ENCODE measurements at regions not wholly inside any gene's neighbourhood (a gene's known extent, or its start where the extent isn't known, plus 50 kb on each side); places are given as distances from the start of the nearest gene placed in this dataset.

GRCh38 chr4:54513204-54513603, 144.6 kb upstream of the KIT start:
- TF ChIP-seq, protein P1, sequence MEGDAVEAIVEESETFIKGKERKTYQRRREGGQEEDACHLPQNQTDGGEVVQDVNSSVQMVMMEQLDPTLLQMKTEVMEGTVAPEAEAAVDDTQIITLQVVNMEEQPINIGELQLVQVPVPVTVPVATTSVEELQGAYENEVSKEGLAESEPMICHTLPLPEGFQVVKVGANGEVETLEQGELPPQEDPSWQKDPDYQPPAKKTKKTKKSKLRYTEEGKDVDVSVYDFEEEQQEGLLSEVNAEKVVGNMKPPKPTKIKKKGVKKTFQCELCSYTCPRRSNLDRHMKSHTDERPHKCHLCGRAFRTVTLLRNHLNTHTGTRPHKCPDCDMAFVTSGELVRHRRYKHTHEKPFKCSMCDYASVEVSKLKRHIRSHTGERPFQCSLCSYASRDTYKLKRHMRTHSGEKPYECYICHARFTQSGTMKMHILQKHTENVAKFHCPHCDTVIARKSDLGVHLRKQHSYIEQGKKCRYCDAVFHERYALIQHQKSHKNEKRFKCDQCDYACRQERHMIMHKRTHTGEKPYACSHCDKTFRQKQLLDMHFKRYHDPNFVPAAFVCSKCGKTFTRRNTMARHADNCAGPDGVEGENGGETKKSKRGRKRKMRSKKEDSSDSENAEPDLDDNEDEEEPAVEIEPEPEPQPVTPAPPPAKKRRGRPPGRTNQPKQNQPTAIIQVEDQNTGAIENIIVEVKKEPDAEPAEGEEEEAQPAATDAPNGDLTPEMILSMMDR (IDR thresholded peaks at IDR 0.05): no peak
- TF ChIP-seq EZH2phosphoT487 (IDR thresholded peaks at IDR 0.05): no peak

Measured in neural progenitor cell (in vitro differentiated cells).